ENCODE measurements at regions not wholly inside any gene's neighbourhood (a gene's known extent, or its start where the extent isn't known, plus 50 kb on each side); places are given as distances from the start of the nearest gene placed in this dataset.

DNA sequence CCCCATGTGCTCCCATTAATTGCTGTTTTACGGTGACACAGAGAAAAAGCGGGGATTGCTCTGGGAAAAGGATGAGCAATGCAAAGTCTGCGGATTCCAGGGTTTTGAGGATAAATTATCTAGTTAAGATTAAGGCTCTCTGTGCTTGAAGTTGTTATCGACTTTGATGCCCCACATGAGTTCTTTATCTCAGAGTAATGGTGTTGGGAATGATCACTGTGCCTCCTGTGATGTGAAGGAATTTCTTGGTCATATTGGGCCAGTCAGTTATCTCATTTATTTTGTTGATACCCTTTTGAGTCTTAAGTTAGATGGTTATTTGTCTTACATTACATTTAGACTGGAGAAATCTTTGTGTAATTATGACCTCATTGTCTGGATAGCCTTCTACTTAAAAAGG lies 184.6 kb upstream of the MEX3C start:
- H2AFZ ChIP-seq (ENCODE audit: insufficient read depth, low read depth, low read length, poor library complexity, severe bottlenecking) = no peak overlapping the region
- TF ChIP-seq CTCF (IDR thresholded peaks at IDR 0.05) = no peak
- H3K4me2 ChIP-seq (replicated peaks; ENCODE audit: extremely low read depth, low read length, poor library complexity, severe bottlenecking) = no peak overlapping the region
- H3K4me1 Mint-ChIP-seq = no peaks in the 10 kb centered on the region
- no peaks in the 10 kb centered on the region for H3K4me1 ChIP-seq (ENCODE audit: control insufficient read depth in 1 of 2, insufficient read depth in 2 of 2, low read length in 2 of 2)
- peaks cover 0 to 2% (median 2%) of the 10 kb centered on the region in 3 donors for H3K27me3 Mint-ChIP-seq (ENCODE audit: low read depth in 3 of 3)
- H3K9me3 Mint-ChIP-seq = peaks cover 0 to 4% (median 0%) of the 10 kb centered on the region in 7 donors
- no peak overlapping the region for H3K9ac ChIP-seq (ENCODE audit: insufficient read depth, low read length, poor library complexity, severe bottlenecking)
- H3K36me3 ChIP-seq (replicated peaks in 1 of 2; ENCODE audit: control insufficient read depth in 1 of 2, insufficient read depth in 2 of 2, low read length in 2 of 2) = no peaks in the 10 kb centered on the region
- intact Hi-C loops (cut with micrococcal nuclease) = no loop called here
- H3K27me3 ChIP-seq (ENCODE audit: control insufficient read depth in 2 of 2, insufficient read depth in 2 of 2, low read length in 2 of 2) = no peaks in the 10 kb centered on the region
- H3K4me3 Mint-ChIP-seq = no peak overlapping the region
- no peak for DNase-seq
- H3K27ac ChIP-seq (ENCODE audit: low read depth in 1 of 2, low read length in 2 of 2) = no peak overlapping the region
- H3K27ac Mint-ChIP-seq = no peak overlapping the region
- H3K79me2 ChIP-seq (ENCODE audit: insufficient read depth, low read length) = no peaks in the 10 kb centered on the region
- no peaks in the 10 kb centered on the region for H4K20me1 ChIP-seq (ENCODE audit: insufficient read depth, low read length)
- no peak overlapping the region for H3K4me3 ChIP-seq (replicated peaks in 1 of 3; ENCODE audit: low read depth in 2 of 3, low read length in 3 of 3)
- H3K36me3 Mint-ChIP-seq = no peaks in the 10 kb centered on the region
- H3K9me3 ChIP-seq (replicated peaks in 1 of 2; ENCODE audit: control insufficient read depth in 1 of 2, insufficient read depth in 1 of 2, low read length in 2 of 2) = no peaks in the 10 kb centered on the region
- 100% methylated on average over 2 of the region's 4 CpGs for WGBS (ENCODE audit: insufficient coverage)

- H3K27me3 Mint-ChIP-seq (ENCODE audit: low read depth in 3 of 3) = peaks cover 0 to 6% (median 2%) of the 10 kb centered on the region in 3 donors
- H3K36me3 Mint-ChIP-seq = no peaks in the 10 kb centered on the region
- no peak overlapping the region for H3K4me3 Mint-ChIP-seq
- Histone ChIP-seq H3K4me1 (ENCODE audit: control insufficient read depth in 1 of 2, insufficient read depth in 2 of 2, low read length in 2 of 2) (no peaks in the 10 kb centered on the region), H3K9ac (ENCODE audit: insufficient read depth, low read length, poor library complexity, severe bottlenecking) (no peak overlapping the region), H3K36me3 (replicated peaks in 1 of 2; ENCODE audit: control insufficient read depth in 1 of 2, insufficient read depth in 2 of 2, low read length in 2 of 2) (no peaks in the 10 kb centered on the region), H3K27ac (ENCODE audit: low read depth in 1 of 2, low read length in 2 of 2) (no peak overlapping the region), H3K9me3 (replicated peaks in 1 of 2; ENCODE audit: control insufficient read depth in 1 of 2, insufficient read depth in 1 of 2, low read length in 2 of 2) (no peaks in the 10 kb centered on the region), H3K27me3 (ENCODE audit: control insufficient read depth in 2 of 2, insufficient read depth in 2 of 2, low read length in 2 of 2) (no peaks in the 10 kb centered on the region), H2AFZ (ENCODE audit: insufficient read depth, low read depth, low read length, poor library complexity, severe bottlenecking) (no peak overlapping the region), H3K4me3 (replicated peaks in 1 of 3; ENCODE audit: low read depth in 2 of 3, low read length in 3 of 3) (no peak overlapping the region), H3K4me2 (replicated peaks; ENCODE audit: extremely low read depth, low read length, poor library complexity, severe bottlenecking) (no peak overlapping the region), H3K79me2 (ENCODE audit: insufficient read depth, low read length) (no peaks in the 10 kb centered on the region), H4K20me1 (ENCODE audit: insufficient read depth, low read length) (no peaks in the 10 kb centered on the region)
- intact Hi-C loops (cut with micrococcal nuclease) = no loop called here
- DNase-seq = no peak
- no CpG with 5 or more reads among the region's 4 CpGs for WGBS (ENCODE audit: insufficient coverage)
- TF ChIP-seq CTCF (IDR thresholded peaks at IDR 0.05) = no peak
- no peaks in the 10 kb centered on the region for H3K4me1 Mint-ChIP-seq
- H3K9me3 Mint-ChIP-seq = peaks cover 0 to 4% (median 0%) of the 10 kb centered on the region in 7 donors
- no peak overlapping the region for H3K27ac Mint-ChIP-seq
Observed at GRCh38 chr18:51383116-51383515, 185.6 kb upstream of the MEX3C start.

Data from CD14-positive monocyte (primary cell).